Stimulated activated CD8-positive, alpha-beta memory T cell treated with anti-CD3 and anti-CD28 coated beads, Interleukin-2, amount 100 ng/mL, for 48 hours (primary cell): ENCODE measurements at regions not wholly inside any gene's neighbourhood (a gene's known extent, or its start where the extent isn't known, plus 50 kb on each side); places are given as distances from the start of the nearest gene placed in this dataset.
"Not testable (repeated sequence)": the region's sequence is repeated elsewhere in the genome, so short reads cannot be mapped to it uniquely, and the experiment has no call there.

Experiments
- DNase-seq, 2 donors: peaks; one replicate each; pipeline ENCODE4 v3.0.0-alpha.2; 2020; ENCODE audit warnings: low read depth in 2 of 2

DNA sequence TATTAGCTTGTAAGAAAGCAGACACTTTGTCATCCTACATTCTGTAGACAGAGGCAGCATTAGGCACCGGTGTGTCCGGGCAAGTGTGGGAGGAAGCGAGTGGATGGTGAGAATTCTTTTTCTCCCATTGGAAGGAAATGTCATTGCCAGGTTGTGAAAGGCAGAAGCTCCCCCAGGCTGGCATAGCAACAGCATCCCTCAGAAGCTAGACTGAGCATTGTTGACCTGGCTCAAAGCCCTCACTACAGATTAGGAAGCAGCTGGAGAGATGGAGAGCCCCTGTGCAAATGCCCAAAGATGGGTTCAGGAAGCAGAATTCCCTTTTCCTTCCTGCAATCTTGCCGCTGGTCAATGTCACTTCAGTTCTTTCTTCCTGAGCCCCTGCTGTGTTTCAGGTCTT lies 1299.3 kb downstream of the TBC1D22A start:
- no peak for DNase-seq

DNA sequence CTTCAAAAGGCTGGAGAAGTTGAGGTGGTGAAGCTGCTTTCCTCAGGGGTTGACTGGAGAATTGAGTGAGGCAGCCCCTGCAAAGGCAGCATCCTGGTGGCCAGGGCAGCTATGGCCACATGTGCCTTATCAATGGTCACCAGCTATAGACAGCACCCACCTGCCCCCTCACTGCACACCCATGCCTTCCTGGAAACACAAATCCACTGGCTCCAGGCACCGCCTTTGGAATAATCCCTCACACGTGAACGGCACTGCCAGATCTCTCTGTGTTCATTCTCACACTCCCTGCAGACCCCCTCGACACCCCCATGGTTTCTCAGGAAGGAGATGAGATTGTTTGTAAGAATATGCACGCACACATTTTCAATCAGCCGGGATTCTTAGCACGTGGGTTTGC lies 1297.8 kb downstream of the TBC1D22A start:
- DNase-seq = no peak

DNA sequence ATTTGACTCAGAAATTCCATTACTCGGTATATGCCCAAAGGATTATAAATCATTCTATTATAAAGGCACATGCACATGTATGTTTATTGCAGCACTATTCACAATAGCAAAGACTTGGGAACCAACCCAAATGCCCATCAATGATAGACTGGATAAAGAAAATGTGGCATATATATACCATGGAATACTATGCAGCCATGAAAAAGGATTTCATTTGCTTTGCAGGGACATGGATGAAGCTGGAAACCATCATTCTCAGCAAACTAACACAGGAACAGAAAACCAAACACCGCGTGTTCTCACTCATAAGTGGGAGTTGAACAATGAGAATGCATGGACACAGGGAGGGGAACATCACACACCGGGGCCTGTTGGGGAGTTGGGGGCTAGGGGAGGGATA lies 1297.1 kb downstream of the TBC1D22A start:
- not testable (repeated sequence) for DNase-seq

DNA sequence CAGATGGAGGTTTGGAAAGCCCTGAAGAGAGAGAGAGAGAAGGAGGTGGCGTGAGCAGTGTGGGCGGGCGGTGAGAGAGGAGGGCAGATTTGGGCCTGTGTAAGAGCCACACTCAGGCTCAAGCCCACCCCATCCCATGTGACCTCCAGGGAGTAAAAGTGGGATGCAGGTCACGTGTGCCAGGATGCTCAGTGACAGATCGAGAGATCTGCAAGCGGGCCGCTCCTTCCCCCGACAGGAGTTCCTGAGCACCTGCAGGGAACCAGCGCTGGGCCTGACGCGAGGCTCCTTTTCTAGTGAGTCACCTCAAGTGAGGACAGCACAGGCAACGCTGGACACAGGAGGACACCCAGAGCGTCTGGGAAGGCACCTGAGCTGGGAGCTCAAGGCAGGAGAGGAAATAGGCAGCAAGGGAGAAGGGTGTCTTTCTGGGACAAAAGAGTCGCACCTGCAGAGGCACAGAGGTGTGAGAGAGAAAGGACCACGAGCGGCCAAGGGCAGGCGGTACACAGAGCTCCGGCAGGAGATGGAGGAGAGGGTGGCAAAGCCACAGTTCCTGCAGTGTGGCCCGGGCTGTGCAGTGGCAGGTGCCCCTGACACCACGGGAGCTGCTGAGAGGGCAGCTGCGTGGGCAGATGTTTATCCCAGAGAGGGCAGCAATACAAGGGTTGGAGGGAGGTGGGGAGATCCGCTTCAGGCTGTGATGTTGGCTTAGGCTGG lies 1294.8 kb downstream of the TBC1D22A start:
- no peak for DNase-seq

DNA sequence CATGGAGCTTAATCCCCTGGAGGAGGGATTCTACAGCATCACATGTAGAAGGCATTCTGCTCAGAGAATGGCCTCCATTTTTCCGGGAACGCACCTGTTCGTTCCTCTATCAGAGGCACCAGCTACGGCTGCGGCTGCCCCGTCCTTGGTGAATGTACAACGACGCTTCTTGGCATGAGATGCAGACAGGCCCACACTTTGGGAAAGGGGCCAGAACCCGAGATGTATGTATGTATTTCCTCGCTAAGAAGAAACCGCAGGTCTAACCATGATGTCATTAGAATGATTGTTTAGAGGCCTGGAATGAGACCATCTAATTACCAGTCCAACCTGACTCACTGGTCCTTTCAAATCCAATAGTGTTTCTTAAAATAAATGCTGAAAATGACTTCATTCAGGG lies 1293.4 kb downstream of the TBC1D22A start:
- DNase-seq = no peak

DNA sequence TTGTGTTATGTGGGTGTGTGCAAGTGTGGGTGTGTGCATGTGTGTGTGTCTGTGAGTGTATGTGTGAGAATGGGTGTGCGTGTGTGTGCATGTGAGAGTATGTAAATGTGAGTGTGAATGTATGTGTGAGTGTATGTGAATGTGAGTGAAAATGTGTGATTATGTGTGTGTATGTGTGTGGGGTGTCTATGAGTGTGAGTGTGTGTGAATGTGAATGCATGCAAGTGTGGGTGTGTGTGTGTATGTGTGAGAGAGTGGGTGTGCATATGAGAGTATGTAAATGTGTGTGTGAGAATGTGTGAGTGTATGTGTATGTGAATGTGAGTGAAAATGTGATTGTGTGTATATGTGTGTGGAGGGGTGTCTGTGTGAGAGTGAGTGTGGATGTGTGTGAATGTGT lies 1292.7 kb downstream of the TBC1D22A start:
- DNase-seq = no peak

DNA sequence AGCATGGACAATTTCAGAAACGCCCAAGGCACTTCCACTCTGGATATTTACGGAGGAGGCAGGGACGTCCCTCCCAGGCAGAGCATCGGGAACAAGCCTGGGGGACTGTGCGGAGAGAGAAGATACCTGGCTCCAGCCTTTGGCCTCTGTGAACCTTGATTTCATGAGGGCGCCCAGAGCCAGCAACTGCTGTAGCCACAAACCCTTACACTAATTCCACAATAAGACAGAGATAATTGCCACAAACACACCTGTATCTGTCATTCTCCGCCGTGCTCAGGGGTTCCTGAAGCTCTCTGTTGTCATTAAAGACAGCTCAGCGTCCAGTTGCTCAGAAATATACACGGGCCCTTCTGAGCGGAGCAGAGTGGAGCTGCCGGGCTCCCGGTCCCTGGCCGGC lies 1292.1 kb downstream of the TBC1D22A start:
- DNase-seq = no peak

DNA sequence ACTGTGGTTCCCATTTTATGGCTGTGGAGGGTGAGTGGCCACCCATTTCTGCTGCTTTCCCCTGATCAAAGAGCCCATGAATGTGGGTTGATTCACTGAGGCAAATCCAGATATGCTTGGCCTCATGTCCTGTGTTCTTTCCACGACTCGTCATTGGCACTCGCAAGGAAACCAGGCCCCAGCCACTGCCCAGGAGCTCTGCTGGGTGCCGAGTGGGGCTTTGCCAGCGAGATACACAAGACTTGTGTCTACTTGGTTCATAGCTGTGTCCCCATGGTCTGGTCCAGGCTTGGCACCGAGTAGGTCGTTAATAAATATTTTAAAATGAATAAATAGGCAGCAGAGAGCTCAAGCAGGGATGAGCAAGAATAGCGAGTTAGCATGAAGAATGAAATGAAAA lies 1291.5 kb downstream of the TBC1D22A start:
- DNase-seq = no peak

DNA sequence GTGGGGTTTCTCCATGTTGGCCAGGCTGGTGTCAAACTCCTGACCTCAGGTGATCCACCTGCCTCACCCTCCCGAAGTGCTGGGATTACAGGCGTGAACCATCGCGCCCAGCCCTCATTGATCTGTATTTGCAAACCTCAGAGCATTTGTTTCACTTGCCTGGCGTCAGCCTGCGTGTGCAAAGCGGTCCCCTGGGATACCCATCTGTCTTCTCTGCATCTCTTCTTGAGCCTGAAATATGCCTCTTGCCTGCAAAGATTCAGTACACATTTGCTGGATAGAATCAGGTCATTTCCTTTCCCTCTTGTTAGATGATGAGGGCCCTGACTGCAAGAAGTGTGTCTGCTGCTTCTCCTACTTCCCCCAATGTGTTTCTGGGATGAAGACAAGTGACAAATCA lies 1291.0 kb downstream of the TBC1D22A start:
- DNase-seq = no peak

DNA sequence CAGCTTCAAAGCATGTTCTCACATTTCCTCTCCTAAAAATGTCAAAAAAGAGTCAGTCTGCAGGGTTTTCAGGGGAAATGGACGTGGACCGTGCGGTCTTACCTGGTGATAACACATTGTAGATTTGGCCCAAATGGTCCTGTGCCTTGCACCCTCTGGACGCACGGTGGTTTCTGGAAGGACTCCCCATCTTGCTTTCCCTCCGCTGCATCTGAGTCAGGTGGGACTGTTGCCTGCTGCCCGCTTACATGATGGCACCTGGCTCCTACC lies 1290.1 kb downstream of the TBC1D22A start:
- DNase-seq = no peak

DNA sequence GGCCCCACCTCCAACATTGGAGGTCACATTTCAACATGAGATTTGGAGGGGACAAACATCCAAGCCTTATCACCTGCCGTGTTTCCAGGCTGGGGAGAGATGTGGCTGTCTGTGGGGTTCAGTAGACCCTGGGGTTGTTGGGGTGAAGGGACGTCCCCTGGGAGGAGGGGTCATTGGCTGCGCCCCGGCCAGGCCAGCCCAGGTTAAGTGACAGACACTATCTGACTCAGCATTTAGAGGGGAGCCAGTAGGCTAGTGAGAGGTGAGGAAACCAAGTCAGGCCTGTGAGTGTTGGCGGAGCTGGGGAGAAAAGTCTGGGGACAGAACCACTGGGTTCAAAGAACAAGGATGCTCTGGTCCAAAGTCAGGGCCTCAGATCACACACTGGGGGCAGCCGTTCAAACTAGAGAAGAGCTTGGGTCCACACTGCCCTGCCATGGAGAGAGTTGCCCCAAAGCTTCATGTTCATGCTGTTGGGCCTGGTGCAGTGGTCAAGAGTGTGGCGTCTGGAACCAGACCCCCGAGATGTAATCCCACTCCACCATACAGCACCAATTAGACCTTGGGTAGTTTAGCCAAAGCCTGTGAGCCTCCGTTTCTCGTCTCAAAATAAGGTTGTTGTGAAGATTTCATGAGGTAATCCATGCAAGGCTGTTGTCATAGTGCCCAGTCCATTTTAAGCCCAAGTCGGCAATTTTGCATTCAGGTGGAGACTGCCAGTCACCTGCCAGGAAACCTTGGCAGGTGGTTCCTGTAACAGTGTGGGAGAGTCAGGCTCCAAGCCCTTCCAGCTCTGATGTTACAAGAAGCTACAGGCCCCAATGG lies 1289.6 kb downstream of the TBC1D22A start:
- no peak for DNase-seq

DNA sequence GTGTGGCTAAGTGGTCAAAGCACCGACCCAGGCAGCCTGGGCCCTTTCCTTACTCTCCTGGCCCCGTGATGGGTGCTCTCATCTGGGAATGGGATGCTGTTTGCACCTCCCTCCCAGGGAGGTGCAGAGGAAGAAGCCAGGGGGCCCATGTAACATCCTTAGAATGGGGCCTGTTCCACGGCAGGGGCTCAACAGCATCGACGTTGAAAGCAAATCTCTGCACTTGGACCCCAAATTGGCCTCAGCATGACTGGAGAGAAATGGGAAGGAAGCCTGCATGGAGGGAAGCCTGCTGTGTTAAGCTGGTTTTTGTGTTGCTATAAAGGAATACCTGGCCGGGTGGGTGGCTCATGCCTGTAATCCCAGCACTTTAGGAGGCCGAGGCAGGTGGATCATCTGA lies 1288.4 kb downstream of the TBC1D22A start:
- no peak for DNase-seq

DNA sequence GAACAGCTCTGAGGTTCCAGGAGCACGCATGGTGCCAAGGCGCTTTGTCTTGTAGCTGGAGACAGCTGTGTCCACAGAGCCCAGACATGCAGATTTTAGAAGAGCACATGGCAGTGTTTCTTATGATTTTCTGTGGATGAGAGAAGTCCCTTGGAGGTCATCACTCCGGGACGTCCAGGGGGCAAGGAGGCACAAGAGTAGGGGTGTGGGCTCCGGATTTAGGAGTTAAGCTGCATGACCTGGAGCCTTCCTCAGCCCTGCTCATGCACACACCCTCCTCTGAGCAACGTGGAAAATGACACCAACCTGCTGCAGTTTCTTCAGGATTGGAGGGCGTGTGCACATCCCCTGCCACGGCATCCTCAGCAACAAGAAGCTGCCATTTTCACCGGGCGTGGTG lies 1286.7 kb downstream of the TBC1D22A start:
- no peak for DNase-seq

DNA sequence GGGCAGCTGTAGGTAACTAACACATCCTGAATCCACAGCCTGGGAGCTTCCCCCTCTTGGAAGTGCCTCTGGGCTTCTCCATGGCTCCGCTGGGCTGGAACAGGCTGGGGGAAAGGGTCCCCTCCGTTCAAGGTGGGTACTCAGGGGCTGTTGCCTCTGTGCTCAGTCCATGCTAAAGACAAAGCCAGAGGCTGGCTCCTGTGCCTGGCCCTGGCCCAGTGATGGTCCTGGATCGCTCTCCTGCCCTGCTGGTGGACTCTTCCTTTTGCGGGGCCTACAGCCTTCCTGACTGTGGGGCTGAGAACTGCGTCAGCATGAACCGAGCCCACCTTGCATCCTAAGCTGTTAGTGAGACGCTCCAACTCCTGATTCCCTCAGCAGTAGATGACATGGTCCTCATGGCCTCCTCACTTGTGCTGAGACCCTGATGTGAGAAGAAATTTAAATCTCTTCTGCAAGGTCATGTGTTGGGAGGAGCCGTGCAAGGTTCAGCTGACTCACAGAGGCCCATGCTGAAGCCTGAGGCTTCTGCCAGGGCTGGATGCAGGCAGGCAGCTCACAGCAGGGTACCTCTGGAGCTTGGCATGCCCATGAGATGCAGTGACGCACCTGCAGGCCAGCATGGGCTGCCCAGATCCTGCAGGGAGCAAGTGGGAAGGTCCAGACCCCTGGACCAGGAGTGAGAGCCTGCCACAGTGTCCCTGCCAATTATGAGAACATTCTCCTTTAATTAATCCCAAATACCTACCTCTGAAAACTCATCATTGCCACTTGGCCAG lies 1285.5 kb downstream of the TBC1D22A start:
- DNase-seq = no peak

DNA sequence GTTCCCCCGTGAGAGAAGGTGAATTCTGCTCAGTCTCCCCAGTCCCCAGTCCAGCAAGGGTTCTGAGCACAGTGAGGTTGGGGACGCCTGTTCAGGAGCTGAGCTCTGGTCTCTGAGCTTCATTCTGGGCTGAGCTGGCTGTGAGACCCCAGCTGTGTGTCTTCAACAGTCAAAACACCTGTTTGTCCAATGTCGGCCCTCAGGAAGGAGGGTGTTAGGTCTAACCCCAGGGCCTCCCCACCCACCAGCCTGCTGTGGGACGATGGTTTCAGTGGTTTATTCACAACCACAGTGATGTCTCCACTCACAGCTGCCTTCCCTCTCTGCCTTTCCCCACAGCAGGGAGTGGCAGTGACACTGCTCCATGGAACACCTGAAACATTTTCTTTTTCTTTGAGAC lies 1282.9 kb downstream of the TBC1D22A start:
- no peak for DNase-seq

DNA sequence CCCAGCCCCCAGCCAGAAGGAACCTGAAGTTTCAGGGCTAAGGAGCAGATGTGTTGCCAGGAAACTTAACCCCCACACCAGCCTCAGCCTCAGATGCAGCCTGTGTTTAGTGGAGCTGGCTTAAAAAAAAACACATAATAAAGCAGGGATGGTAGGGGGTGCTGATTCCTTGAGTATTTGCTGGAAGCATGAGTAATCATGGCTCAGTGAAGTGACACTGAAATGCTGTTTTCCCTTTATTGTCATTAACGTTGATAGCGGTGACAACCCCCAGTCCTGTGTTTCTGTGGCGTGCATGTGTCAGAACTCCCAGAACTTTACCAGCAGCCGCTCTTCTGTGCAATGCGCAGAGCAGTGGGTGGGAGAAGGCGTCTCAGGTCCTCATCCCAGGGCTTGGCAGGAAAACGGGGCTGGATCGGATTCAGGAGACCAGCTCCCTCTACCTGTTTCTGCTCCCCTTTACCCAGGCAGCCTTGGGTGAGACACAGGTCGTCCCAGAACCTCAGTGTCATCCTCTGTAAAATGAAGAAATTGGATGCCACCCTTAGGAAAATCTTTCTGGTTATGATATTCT lies 1282.1 kb downstream of the TBC1D22A start:
- DNase-seq = no peak

DNA sequence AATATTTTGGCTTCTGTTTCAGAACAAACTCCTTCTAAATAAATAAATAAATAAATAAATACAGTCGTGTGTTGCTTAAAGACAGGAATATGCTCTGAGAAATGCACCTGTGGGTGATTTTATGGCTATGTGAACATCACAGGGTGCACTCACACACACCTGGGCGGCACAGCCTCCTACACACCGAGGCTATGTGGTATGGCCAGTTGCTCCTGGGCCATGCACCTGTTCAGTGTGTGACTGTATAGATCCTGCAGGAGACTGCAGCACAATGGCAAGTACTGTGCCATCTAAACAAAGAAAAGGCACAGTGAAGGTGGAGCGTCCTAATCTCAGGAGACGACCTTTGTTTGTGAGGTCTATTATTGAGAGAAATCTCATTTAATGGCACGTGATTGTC lies 1281.1 kb downstream of the TBC1D22A start:
- DNase-seq = no peak

DNA sequence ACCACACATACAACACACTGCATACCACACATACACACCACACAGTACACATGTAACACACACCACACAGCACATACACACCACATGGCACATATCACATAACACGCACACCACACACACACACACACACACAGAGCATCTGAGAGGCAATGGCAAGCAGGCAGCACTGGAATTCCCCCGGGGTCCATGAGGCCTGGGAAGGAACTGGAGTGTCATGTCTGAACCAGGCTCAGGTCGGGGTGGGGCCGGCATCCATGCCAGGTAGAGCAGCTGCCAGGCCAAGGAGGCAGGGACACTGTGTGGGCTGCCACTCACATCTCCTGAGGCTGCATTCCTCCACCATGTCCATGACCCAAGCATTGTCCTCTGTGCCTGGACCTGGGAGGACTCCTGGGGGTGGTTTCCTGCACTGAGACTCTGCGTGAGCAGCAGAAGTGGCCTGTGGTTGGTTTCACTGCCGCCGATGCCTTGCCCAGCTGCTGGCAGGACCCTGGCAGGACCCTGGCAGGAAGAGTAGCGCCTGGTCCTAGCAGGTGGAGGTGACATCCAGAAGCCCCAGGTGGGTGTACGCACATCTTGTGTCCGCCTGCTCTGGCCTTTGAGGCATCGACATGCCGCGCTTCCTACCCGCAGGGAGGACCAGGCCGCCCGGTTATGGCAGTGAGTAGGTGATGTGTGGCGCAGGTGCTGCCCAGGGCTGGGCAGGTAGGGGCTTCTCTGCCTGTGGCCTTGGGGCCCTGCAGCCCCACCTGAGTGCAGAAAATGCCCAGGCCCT lies 1280.4 kb downstream of the TBC1D22A start:
- no peak for DNase-seq

DNA sequence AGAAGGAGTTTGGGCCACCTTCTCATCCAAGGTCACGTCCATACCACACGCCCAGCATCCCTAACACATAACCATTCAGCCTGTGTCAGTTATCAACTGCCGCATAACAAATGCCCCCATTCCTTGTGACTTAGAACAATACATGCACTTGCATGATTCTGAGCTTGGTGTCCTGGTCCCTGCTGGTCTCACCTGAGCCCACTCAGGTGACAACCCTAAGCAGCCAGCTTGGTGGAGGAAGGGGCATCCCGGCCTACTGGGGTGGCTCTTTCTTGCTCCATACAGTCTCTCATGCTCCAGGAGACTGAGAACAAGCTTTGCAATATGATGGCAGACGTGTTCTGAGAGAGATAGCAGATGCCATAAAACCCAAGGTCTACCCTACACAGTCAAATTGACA lies 1276.9 kb downstream of the TBC1D22A start:
- no peak for DNase-seq

DNA sequence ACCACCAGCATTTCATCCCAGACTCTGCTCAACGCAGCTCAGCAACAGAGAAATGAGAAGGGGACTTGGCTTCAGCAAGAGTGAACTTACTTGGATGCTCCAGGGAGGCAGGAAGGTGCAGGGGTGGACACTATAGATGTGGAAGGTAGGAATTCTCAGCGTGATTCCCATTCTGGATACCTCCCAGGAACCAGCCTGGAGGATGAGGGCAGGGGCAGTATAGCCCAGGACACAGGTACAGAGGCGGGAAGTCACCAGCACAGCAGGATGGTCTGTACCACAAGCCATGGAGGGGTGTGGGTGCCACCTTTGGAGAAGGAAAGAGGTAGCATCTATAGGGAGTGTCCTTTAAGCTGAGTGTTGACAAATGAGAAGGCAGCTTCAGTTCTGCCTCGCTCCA lies 1275.2 kb downstream of the TBC1D22A start:
- DNase-seq = no peak

DNA sequence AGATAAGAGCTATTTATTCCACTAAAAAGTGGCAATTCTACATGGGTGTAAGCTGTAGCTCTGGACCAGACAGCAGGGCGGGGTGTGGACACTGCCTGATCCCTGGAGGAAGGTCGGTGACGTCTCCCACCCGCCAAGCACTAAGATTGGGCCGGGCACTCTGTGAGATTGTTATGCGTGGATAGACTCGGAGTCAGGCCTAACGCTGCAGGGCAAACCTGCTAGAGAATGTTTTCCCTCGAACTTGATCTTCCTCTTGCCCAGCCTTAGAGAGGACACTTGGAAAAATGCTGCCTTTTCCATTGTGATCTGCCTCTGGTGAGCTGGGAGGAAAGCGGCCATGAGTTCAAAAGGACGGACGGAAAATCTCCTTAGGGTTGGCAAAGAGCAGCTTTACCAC lies 1273.4 kb downstream of the TBC1D22A start:
- no peak for DNase-seq

DNA sequence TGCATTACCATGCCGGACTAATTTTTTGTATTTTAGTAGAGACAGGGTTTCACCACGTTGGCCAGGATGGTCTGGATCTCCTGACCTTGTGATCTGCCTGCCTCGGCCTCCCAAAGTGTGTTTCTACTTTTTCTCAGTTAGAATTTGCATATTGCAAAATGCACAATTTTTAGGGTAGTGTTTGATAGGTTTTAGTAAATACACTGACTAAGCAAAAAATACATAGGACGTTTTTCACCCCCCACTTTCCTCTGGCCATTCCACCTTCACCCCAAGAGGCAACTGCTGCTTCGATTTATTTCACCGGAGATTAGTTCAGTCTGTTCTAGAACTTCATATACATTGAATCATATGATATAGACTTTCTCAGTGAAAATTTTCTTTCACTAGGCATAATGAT lies 1269.1 kb downstream of the TBC1D22A start:
- DNase-seq = no peak
